HG03196 (cell line): ENCODE measurements at regions not wholly inside any gene's neighbourhood (a gene's known extent, or its start where the extent isn't known, plus 50 kb on each side); places are given as distances from the start of the nearest gene placed in this dataset.

Experiments
- ATAC-seq: cut with Tn5 transposase; IDR thresholded peaks from one replicate; pipeline ENCODE4 v1.9.1; 2021; ENCODE audit not compliant: unreplicated experiment

- no peak for ATAC-seq
These were observed 87.9 kb upstream of the SLC24A5 start for GRCh38 chr15:48032911-48033310.

- no peak for ATAC-seq
These were observed 82.6 kb upstream of the SLC24A5 start for GRCh38 chr15:48038221-48038620.

- ATAC-seq: no peak
These were observed 80.5 kb upstream of the SLC24A5 start for GRCh38 chr15:48040166-48040817.

GRCh38 chr15:48041454-48041853, 79.3 kb upstream of the SLC24A5 start:
- no peak for ATAC-seq

- ATAC-seq: no peak
These were observed 73.9 kb upstream of the SLC24A5 start for GRCh38 chr15:48046813-48047438.

- ATAC-seq: no peak
These were observed 71.1 kb upstream of the SLC24A5 start for GRCh38 chr15:48049736-48050135.

GRCh38 chr15:48052946-48053345, 67.8 kb upstream of the SLC24A5 start:
- ATAC-seq: no peak

- ATAC-seq: no peak
These were observed 62.4 kb upstream of the SLC24A5 start for GRCh38 chr15:48058371-48058770.

GRCh38 chr15:48059791-48060190, 61.0 kb upstream of the SLC24A5 start:
- ATAC-seq: no peak

GRCh38 chr15:48060396-48060795, 60.4 kb upstream of the SLC24A5 start:
- ATAC-seq: no peak

GRCh38 chr15:48061605-48062004, 59.2 kb upstream of the SLC24A5 start:
- no peak for ATAC-seq

- no peak for ATAC-seq
These were observed 58.5 kb upstream of the SLC24A5 start for GRCh38 chr15:48062148-48062872.

- no peak for ATAC-seq
These were observed 57.3 kb upstream of the SLC24A5 start for GRCh38 chr15:48063411-48063985.

GRCh38 chr15:48064421-48064820, 56.4 kb upstream of the SLC24A5 start:
- no peak for ATAC-seq

- no peak for ATAC-seq
These were observed 54.3 kb upstream of the SLC24A5 start for GRCh38 chr15:48066456-48066855.
